Ovary (tissue), 7 donors: ENCODE measurements at regions not wholly inside any gene's neighbourhood (a gene's known extent, or its start where the extent isn't known, plus 50 kb on each side); places are given as distances from the start of the nearest gene placed in this dataset.

Source experiments
- DNase-seq, 5 donors: peaks; one replicate each; pipeline ENCODE4 v3.0.0-alpha.2; 2019 to 2020
- H3K27ac ChIP-seq, 2 donors: fragments of 200-600 bp; one replicate each; pipeline versions ENCODE4 v1.5.1 to v1.8.0; 2019 to 2022
- H3K27me3 ChIP-seq: fragments of 200-600 bp; one replicate; pipeline ENCODE4 v1.8.0; 2022
- H3K36me3 ChIP-seq: fragments of 200-600 bp; sonication (generic); one replicate; pipeline ENCODE4 v1.5.1; 2019
- H3K4me1 ChIP-seq: one replicate; pipeline ENCODE4 v1.8.1; 2013; ENCODE audit warnings: mild to moderate bottlenecking, moderate library complexity; ENCODE audit not compliant: insufficient read depth
- H3K4me3 ChIP-seq: fragments of 200-600 bp; sonication (generic); one replicate; pipeline ENCODE4 v1.5.1; 2017
- H3K9me3 ChIP-seq, 2 donors: fragments of 200-600 bp in 1 of 2; sonication (generic) in 1 of 2; one replicate each; pipeline versions ENCODE4 v1.5.1 to v1.8.1; 2013 to 2019; ENCODE audit warnings: mild to moderate bottlenecking in 1 of 2, moderate library complexity in 1 of 2
- CTCF ChIP-seq, 3 donors: fragments of 450-650 bp in 2 of 3; fragments of 200-600 bp in 1 of 3; IDR thresholded peaks; one replicate each; pipeline versions ENCODE4 v1.5.1 to v1.8.0; 2016 to 2022; ENCODE audit warnings: antibody characterized with exemption in 3 of 3, mild to moderate bottlenecking in 1 of 3
- EP300 ChIP-seq: sonication (generic); formaldehyde crosslinking; IDR thresholded peaks from one replicate; pipeline ENCODE4 v1.6.1; 2017; ENCODE audit warnings: antibody characterized with exemption
- POLR2A ChIP-seq: fragments of 450-650 bp; IDR thresholded peaks from one replicate; pipeline ENCODE4 v1.6.1; 2017; ENCODE audit warnings: antibody characterized with exemption, mild to moderate bottlenecking, moderate library complexity
- WGBS, 3 donors: extraction: QIAGEN DNeasy Blood & Tissue Kit in 1 of 3; methylation state at CpG; one replicate each; pipeline versions ENCODE4 v1.1.5 to v1.1.7; 2013 to 2017; 5-methylcytosine and 5-hydroxymethylcytosine counted together
- intact Hi-C, 4 donors: fragments of 100-400 bp; cut with DNase I; formaldehyde crosslinking; loops; one replicate each; pipeline versions ENCODE4 v1.11.0 to v1.15.1; 2022 to 2023
- donor health status: DM: no; HTN: no; CAD: no; lungs with moderate emphysema.
- donor health status: DM: no; HTN: no; CAD: no.
- donor health status: Bipolar disorder and iron deficiency.
- donor health status: DM: no; HTN: no; CAD: no.
- donor health status: DM: yes; HTN: yes; CAD: no.

GRCh38 chr21:41626021-41626420, 118.1 kb upstream of the TMPRSS2 start:
- intact Hi-C loops: loop anchor here in 1 of 4 donors (10.0 kb wide), 1 partner anchor 489 kb away; no protein-coding TSS in a partner anchor
- Histone ChIP-seq H3K36me3 (no peaks in the 10 kb centered on the region), H3K27ac (no peak overlapping the region), H3K4me1 (no peaks in the 10 kb centered on the region), H3K4me3 (no peak overlapping the region), H3K27me3 (no peaks in the 10 kb centered on the region), H3K9me3 (no peaks in the 10 kb centered on the region)
- TF ChIP-seq POLR2A (no peak), CTCF (IDR thresholded peaks at IDR 0.05) (no peak)
- DNase-seq: no peak
- WGBS, 3 donors: 58 to 62% (median 59%) methylated on average over 6 of the region's 6 CpGs

- Histone ChIP-seq H3K4me3 (no peak overlapping the region), H3K36me3 (no peaks in the 10 kb centered on the region), H3K27me3 (no peaks in the 10 kb centered on the region), H3K27ac (no peak overlapping the region), H3K9me3 (no peaks in the 10 kb centered on the region), H3K4me1 (no peaks in the 10 kb centered on the region)
- DNase-seq: no peak
- 35 to 68% (median 37%) methylated on average over 4 of the region's 4 CpGs for WGBS, 3 donors
- intact Hi-C loops: loop anchor here in 1 of 4 donors (10.0 kb wide), 1 partner anchor 489 kb away; no protein-coding TSS in a partner anchor
- TF ChIP-seq CTCF (IDR thresholded peaks at IDR 0.05) (no peak), POLR2A (no peak), EP300 (no peak)
Measured at GRCh38 chr21:41625428-41625827, 117.5 kb upstream of the TMPRSS2 start.

GRCh38 chr21:41624674-41625310, 116.8 kb upstream of the TMPRSS2 start:
- Histone ChIP-seq H3K4me3 (no peak overlapping the region), H3K27ac (no peak overlapping the region), H3K4me1 (no peaks in the 10 kb centered on the region), H3K27me3 (no peaks in the 10 kb centered on the region), H3K9me3 (no peaks in the 10 kb centered on the region), H3K36me3 (no peaks in the 10 kb centered on the region)
- intact Hi-C loops: loop anchor here in 1 of 4 donors (5.0 to 10.0 kb wide), 2 partner anchors 153 to 490 kb away; no protein-coding TSS in a partner anchor
- WGBS, 3 donors: 64 to 71% (median 69%) methylated on average over 7 of the region's 7 CpGs
- no peak for DNase-seq
- no peak for TF ChIP-seq EP300
- TF ChIP-seq POLR2A: no peak
- TF ChIP-seq CTCF (IDR thresholded peaks at IDR 0.05): no peak

- TF ChIP-seq EP300 (no peak), POLR2A (no peak), CTCF (IDR thresholded peaks at IDR 0.05) (no peak)
- H3K4me3 ChIP-seq: no peak overlapping the region
- H3K4me1 ChIP-seq: no peaks in the 10 kb centered on the region
- no peaks in the 10 kb centered on the region for H3K36me3 ChIP-seq
- no peaks in the 10 kb centered on the region for H3K27me3 ChIP-seq
- no peak overlapping the region for H3K27ac ChIP-seq
- H3K9me3 ChIP-seq: no peaks in the 10 kb centered on the region
- intact Hi-C loops: loop anchor here in 1 of 4 donors (5.0 to 10.0 kb wide), 2 partner anchors 153 to 491 kb away; no protein-coding TSS in a partner anchor
- WGBS, 3 donors: 87 to 88% (median 88%) methylated on average over 8 of the region's 8 CpGs
- no peak for DNase-seq
Measured at GRCh38 chr21:41623945-41624344, 116.0 kb upstream of the TMPRSS2 start.
